MG63 (cell line): ENCODE measurements at regions not wholly inside any gene's neighbourhood (a gene's known extent, or its start where the extent isn't known, plus 50 kb on each side); places are given as distances from the start of the nearest gene placed in this dataset.
"Not testable (repeated sequence)": the region's sequence is repeated elsewhere in the genome, so short reads cannot be mapped to it uniquely, and the experiment has no call there.

Source experiments
- DNase-seq: peaks from one replicate; pipeline ENCODE4 v3.0.0-alpha.2; 2020
- H3K27me3 ChIP-seq: fragments of 250-450 bp; sonication (Bioruptor Pico); 2 replicates; pipeline ENCODE4 v1.5.1; 2020; ENCODE audit warnings: mild to moderate bottlenecking, moderate library complexity
- H3K36me3 ChIP-seq: fragments of 250-450 bp; sonication (Bioruptor Pico); 2 replicates; pipeline ENCODE4 v1.5.1; 2020; ENCODE audit warnings: mild to moderate bottlenecking, moderate library complexity
- H3K4me3 ChIP-seq: fragments of 250-450 bp; sonication (Bioruptor Pico); 2 replicates; pipeline ENCODE4 v1.5.1; 2020; ENCODE audit warnings: mild to moderate bottlenecking, moderate library complexity
- H3K9me3 ChIP-seq: fragments of 250-450 bp; sonication (Bioruptor Pico); 2 replicates; pipeline ENCODE4 v1.5.1; 2020; ENCODE audit warnings: mild to moderate bottlenecking, moderate library complexity

GRCh38 chrX:19212037-19212436 is 89.8 kb upstream of the ADGRG2 start:
- DNase-seq = no peak
- Histone ChIP-seq H3K4me3 (no peak overlapping the region), H3K27me3 (no peaks in the 10 kb centered on the region; the same call in 1 of the 2 replicates), H3K9me3 (no peaks in the 10 kb centered on the region), H3K36me3 (no peaks in the 10 kb centered on the region)

GRCh38 chrX:19213610-19214152 is 91.4 kb upstream of the ADGRG2 start:
- H3K4me3 ChIP-seq = no peak overlapping the region
- H3K27me3 ChIP-seq = no peaks in the 10 kb centered on the region; the same call in 1 of the 2 replicates
- no peaks in the 10 kb centered on the region for H3K36me3 ChIP-seq
- no peak for DNase-seq
- no peaks in the 10 kb centered on the region for H3K9me3 ChIP-seq

GRCh38 chrX:19214311-19214710 is 92.0 kb upstream of the ADGRG2 start:
- Histone ChIP-seq H3K27me3 (no peaks in the 10 kb centered on the region; the same call in 1 of the 2 replicates), H3K9me3 (no peaks in the 10 kb centered on the region), H3K4me3 (no peak overlapping the region), H3K36me3 (no peaks in the 10 kb centered on the region)
- DNase-seq = no peak

GRCh38 chrX:19225909-19226308 is 103.6 kb upstream of the ADGRG2 start:
- H3K9me3 ChIP-seq = no peaks in the 10 kb centered on the region
- no peak overlapping the region for H3K4me3 ChIP-seq
- no peak for DNase-seq
- no peaks in the 10 kb centered on the region for H3K36me3 ChIP-seq
- no peaks in the 10 kb centered on the region for H3K27me3 ChIP-seq

- not testable (repeated sequence) for H3K27me3 ChIP-seq, H3K4me3 ChIP-seq, H3K9me3 ChIP-seq, H3K36me3 ChIP-seq, DNase-seq
Measured at GRCh38 chrX:19229896-19230295, 107.6 kb upstream of the ADGRG2 start.

- Histone ChIP-seq H3K36me3 (no peaks in the 10 kb centered on the region), H3K27me3 (no peaks in the 10 kb centered on the region), H3K4me3 (no peak overlapping the region), H3K9me3 (no peaks in the 10 kb centered on the region)
- no peak for DNase-seq
Measured at GRCh38 chrX:19237901-19238300, 105.8 kb upstream of the PDHA1 start.

GRCh38 chrX:19243431-19243830 is 100.3 kb upstream of the PDHA1 start:
- Histone ChIP-seq H3K27me3 (no peaks in the 10 kb centered on the region), H3K36me3 (no peaks in the 10 kb centered on the region)
- no peak for DNase-seq

GRCh38 chrX:19244921-19245320 is 98.8 kb upstream of the PDHA1 start:
- H3K4me3 ChIP-seq, H3K27me3 ChIP-seq, DNase-seq, H3K36me3 ChIP-seq, H3K9me3 ChIP-seq: not testable (repeated sequence)

More at GRCh38 chrX:19243431-19243830, 100.3 kb upstream of the PDHA1 start:
- H3K9me3 ChIP-seq = no peaks in the 10 kb centered on the region
- H3K4me3 ChIP-seq = no peak overlapping the region

GRCh38 chrX:19245711-19246269 is 97.9 kb upstream of the PDHA1 start:
- Histone ChIP-seq H3K27me3 (no peaks in the 10 kb centered on the region), H3K36me3 (no peaks in the 10 kb centered on the region), H3K4me3 (no peak overlapping the region), H3K9me3 (no peaks in the 10 kb centered on the region)
- no peak for DNase-seq

GRCh38 chrX:19256986-19257385 is 86.7 kb upstream of the PDHA1 start:
- DNase-seq = no peak
- Histone ChIP-seq H3K9me3 (no peaks in the 10 kb centered on the region), H3K27me3 (no peaks in the 10 kb centered on the region), H3K36me3 (no peaks in the 10 kb centered on the region), H3K4me3 (no peak overlapping the region)

GRCh38 chrX:19261026-19261425 is 82.7 kb upstream of the PDHA1 start:
- DNase-seq, H3K36me3 ChIP-seq, H3K4me3 ChIP-seq, H3K27me3 ChIP-seq, H3K9me3 ChIP-seq: not testable (repeated sequence)

- no peak for DNase-seq
- Histone ChIP-seq H3K27me3 (no peaks in the 10 kb centered on the region), H3K4me3 (no peak overlapping the region), H3K9me3 (no peaks in the 10 kb centered on the region), H3K36me3 (no peaks in the 10 kb centered on the region)
Measured at GRCh38 chrX:19270727-19271126, 73.0 kb upstream of the PDHA1 start.

- DNase-seq = no peak
- H3K36me3 ChIP-seq = no peaks in the 10 kb centered on the region
- no peak overlapping the region for H3K4me3 ChIP-seq
- no peaks in the 10 kb centered on the region for H3K9me3 ChIP-seq
- H3K27me3 ChIP-seq = no peaks in the 10 kb centered on the region
Measured at GRCh38 chrX:19272452-19272851, 71.3 kb upstream of the PDHA1 start.

- Histone ChIP-seq H3K36me3 (no peaks in the 10 kb centered on the region), H3K27me3 (no peaks in the 10 kb centered on the region; the same call in 1 of the 2 replicates), H3K9me3 (no peaks in the 10 kb centered on the region), H3K4me3 (no peak overlapping the region)
- DNase-seq = no peak
Measured at GRCh38 chrX:19280636-19281035, 63.1 kb upstream of the PDHA1 start.

GRCh38 chrX:19281256-19281655 is 62.5 kb upstream of the PDHA1 start:
- H3K4me3 ChIP-seq = no peak overlapping the region

GRCh38 chrX:19283597-19284339 is 60.0 kb upstream of the PDHA1 start:
- H3K9me3 ChIP-seq = no peaks in the 10 kb centered on the region
- no peak for DNase-seq
- H3K4me3 ChIP-seq = no peak overlapping the region
- no peaks in the 10 kb centered on the region; the same call in 1 of the 2 replicates for H3K27me3 ChIP-seq
- no peaks in the 10 kb centered on the region for H3K36me3 ChIP-seq

More at GRCh38 chrX:19281256-19281655, 62.5 kb upstream of the PDHA1 start:
- Histone ChIP-seq H3K9me3 (no peaks in the 10 kb centered on the region), H3K27me3 (no peaks in the 10 kb centered on the region; the same call in 1 of the 2 replicates), H3K36me3 (no peaks in the 10 kb centered on the region)
- DNase-seq = no peak

GRCh38 chrX:19285857-19286256 is 57.9 kb upstream of the PDHA1 start:
- no peaks in the 10 kb centered on the region; the same call in 1 of the 2 replicates for H3K27me3 ChIP-seq
- H3K4me3 ChIP-seq = no peak overlapping the region
- no peak for DNase-seq
- H3K9me3 ChIP-seq = no peaks in the 10 kb centered on the region
- no peaks in the 10 kb centered on the region for H3K36me3 ChIP-seq

- Histone ChIP-seq H3K4me3 (no peak overlapping the region), H3K27me3 (no peaks in the 10 kb centered on the region), H3K36me3 (no peaks in the 10 kb centered on the region), H3K9me3 (no peaks in the 10 kb centered on the region)
- DNase-seq = no peak
Measured at GRCh38 chrX:19291086-19291485, 52.6 kb upstream of the PDHA1 start.
